Cardiac muscle cell (in vitro differentiated cells and primary cell): ENCODE measurements at regions not wholly inside any gene's neighbourhood (a gene's known extent, or its start where the extent isn't known, plus 50 kb on each side); places are given as distances from the start of the nearest gene placed in this dataset.
"Not testable (repeated sequence)": the region's sequence is repeated elsewhere in the genome, so short reads cannot be mapped to it uniquely, and the experiment has no call there.

Experiments used
- DNase-seq, 2 donors: peaks; one replicate each; pipeline versions ENCODE4 v3.0.0 to v3.0.0-alpha.2; 2010 to 2017; ENCODE audit warnings: low read depth in 1 of 2, low spot score in 1 of 2
- H3K27ac ChIP-seq: fragments of 200-600 bp; sonication (generic); 2 replicates; pipeline ENCODE4 v1.5.1; 2016
- H3K27me3 ChIP-seq: fragments of 200-600 bp; sonication (generic); 2 replicates; pipeline ENCODE4 v1.6.0; 2016; ENCODE audit warnings: control low read depth
- H3K36me3 ChIP-seq: fragments of 200-600 bp; sonication (generic); 2 replicates; pipeline ENCODE4 v1.5.1; 2016; ENCODE audit warnings: control low read depth
- H3K4me1 ChIP-seq: fragments of 200-600 bp; sonication (generic); 2 replicates; pipeline ENCODE4 v1.8.1; 2017; ENCODE audit warnings: low read depth, mild to moderate bottlenecking, mixed run types
- H3K4me3 ChIP-seq: fragments of 200-600 bp; sonication (generic); 2 replicates; pipeline ENCODE4 v1.5.1; 2016; ENCODE audit warnings: mild to moderate bottlenecking
- H3K9me3 ChIP-seq: fragments of 200-600 bp; sonication (generic); 2 replicates; pipeline ENCODE4 v1.5.1; 2017; ENCODE audit warnings: low read depth, mild to moderate bottlenecking, control low read depth
- CTCF ChIP-seq: IDR thresholded peaks from 2 replicates; pipeline ENCODE4 v1.5.1; 2012; ENCODE audit warnings: low read depth, mild to moderate bottlenecking, low read length

- no peak overlapping the region for H3K27ac ChIP-seq
- H3K4me1 ChIP-seq, result no peaks in the 10 kb centered on the region
- H3K36me3 ChIP-seq, result no peaks in the 10 kb centered on the region
- no peaks in the 10 kb centered on the region for H3K27me3 ChIP-seq
- no peak for TF ChIP-seq CTCF
- no peaks in the 10 kb centered on the region for H3K9me3 ChIP-seq
- no peak overlapping the region for H3K4me3 ChIP-seq
- no peak for DNase-seq
These were observed 682.1 kb upstream of the ADGRB3 start for GRCh38 chr6:67952948-67953347.

- TF ChIP-seq CTCF, result no peak
- Histone ChIP-seq H3K27ac (no peak overlapping the region), H3K36me3 (no peaks in the 10 kb centered on the region), H3K27me3 (no peaks in the 10 kb centered on the region), H3K9me3 (no peaks in the 10 kb centered on the region), H3K4me1 (no peaks in the 10 kb centered on the region), H3K4me3 (no peak overlapping the region)
- DNase-seq, result peak in 1 of 2 donors; percentile 39
These were observed 683.0 kb upstream of the ADGRB3 start for GRCh38 chr6:67952121-67952520.

- H3K27ac ChIP-seq, H3K27me3 ChIP-seq, DNase-seq, H3K9me3 ChIP-seq, H3K4me3 ChIP-seq, H3K36me3 ChIP-seq, H3K4me1 ChIP-seq: not testable (repeated sequence)
These were observed 687.3 kb upstream of the ADGRB3 start for GRCh38 chr6:67947762-67948161.

- Histone ChIP-seq H3K4me3 (no peak overlapping the region), H3K27me3 (no peaks in the 10 kb centered on the region), H3K27ac (no peak overlapping the region), H3K9me3 (no peaks in the 10 kb centered on the region), H3K4me1 (peaks cover 7% of the 10 kb centered on the region), H3K36me3 (no peaks in the 10 kb centered on the region)
- no peak for TF ChIP-seq CTCF
- no peak for DNase-seq
These were observed 699.1 kb upstream of the ADGRB3 start for GRCh38 chr6:67935976-67936477.

- Histone ChIP-seq H3K4me3 (no peak overlapping the region), H3K36me3 (no peaks in the 10 kb centered on the region), H3K4me1 (peaks cover 7% of the 10 kb centered on the region), H3K9me3 (no peaks in the 10 kb centered on the region), H3K27me3 (no peaks in the 10 kb centered on the region), H3K27ac (no peak overlapping the region)
- TF ChIP-seq CTCF, result no peak
- DNase-seq, result no peak
These were observed 701.8 kb upstream of the ADGRB3 start for GRCh38 chr6:67933278-67933677.

GRCh38 chr6:67922588-67922987, 712.5 kb upstream of the ADGRB3 start:
- H3K4me1 ChIP-seq, H3K27me3 ChIP-seq: not testable (repeated sequence)

GRCh38 chr6:67920040-67920439, 715.0 kb upstream of the ADGRB3 start:
- not testable (repeated sequence) for H3K9me3 ChIP-seq, DNase-seq, H3K27ac ChIP-seq, H3K36me3 ChIP-seq, H3K27me3 ChIP-seq, H3K4me3 ChIP-seq, H3K4me1 ChIP-seq

More at GRCh38 chr6:67922588-67922987, 712.5 kb upstream of the ADGRB3 start:
- not testable (repeated sequence) for H3K9me3 ChIP-seq, H3K27ac ChIP-seq, H3K36me3 ChIP-seq, DNase-seq, H3K4me3 ChIP-seq
